BJ (cell line): ENCODE measurements at regions not wholly inside any gene's neighbourhood (a gene's known extent, or its start where the extent isn't known, plus 50 kb on each side); places are given as distances from the start of the nearest gene placed in this dataset.

Experiments used
- CTCF ChIA-PET: fragments of 350-600 bp; formaldehyde crosslinking; extraction: SDS; loops from one replicate; lab custom pipeline; 2021; ENCODE audit warnings: antibody characterized with exemption, inconsistent platforms; lab: Yijun Ruan, JAX
- POLR2A ChIA-PET: fragments of 300-600 bp; sonication (Branson Sonifier 250); formaldehyde crosslinking; extraction: SDS; loops from one replicate; lab custom pipeline; 2021; ENCODE audit warnings: antibody characterized with exemption; lab: Charles Lee
- DNase-seq: peaks from one replicate; pipeline ENCODE4 v3.0.0-alpha.2; 2011; ENCODE audit warnings: low read depth
- H3K27me3 ChIP-seq: 2 replicates; pipeline ENCODE4 v1.6.0; 2011; ENCODE audit warnings: low read length; ENCODE audit not compliant: control insufficient read depth, insufficient read depth
- H3K36me3 ChIP-seq: 2 replicates; pipeline ENCODE4 v1.5.1; 2011; ENCODE audit warnings: low read length; ENCODE audit not compliant: control insufficient read depth, insufficient read depth
- H3K4me3 ChIP-seq: 2 replicates; pipeline ENCODE4 v1.5.1; 2011; ENCODE audit warnings: low read depth, mild to moderate bottlenecking, control low read depth, low read length
- TF ChIP-seq, protein P1 (sequence below): IDR thresholded peaks from 2 replicates; pipeline ENCODE4 v1.5.1; 2011; ENCODE audit warnings: low read depth, mild to moderate bottlenecking, control low read depth, inconsistent platforms, low read length, moderate library complexity; ENCODE audit not compliant: insufficient read depth

DNA sequence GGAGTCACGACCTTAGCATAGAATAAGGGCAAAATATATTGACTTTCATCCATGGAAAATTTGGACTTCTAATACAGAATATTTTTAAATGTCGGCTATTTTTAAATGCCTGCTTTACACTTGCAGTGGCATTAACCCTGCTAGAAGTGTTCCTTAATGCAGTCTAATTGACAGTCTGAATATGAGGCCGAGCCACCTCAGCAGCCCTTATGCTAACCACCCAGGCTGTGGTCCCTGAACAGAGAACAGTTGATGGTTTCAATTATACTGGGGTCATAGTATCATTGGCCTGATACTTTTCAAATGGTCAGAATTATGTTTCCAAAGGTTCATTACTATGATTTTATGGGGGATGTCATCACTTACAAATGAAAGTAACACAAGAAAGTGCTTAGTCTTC is 764.7 kb upstream of the SLITRK1 start:
- POLR2A ChIA-PET = no interaction called here
- CTCF ChIA-PET = no interaction called here
- H3K4me3 ChIP-seq = no peak overlapping the region
- H3K27me3 ChIP-seq = no peaks in the 10 kb centered on the region
- H3K36me3 ChIP-seq = no peaks in the 10 kb centered on the region
- DNase-seq = no peak
- TF ChIP-seq, protein P1, sequence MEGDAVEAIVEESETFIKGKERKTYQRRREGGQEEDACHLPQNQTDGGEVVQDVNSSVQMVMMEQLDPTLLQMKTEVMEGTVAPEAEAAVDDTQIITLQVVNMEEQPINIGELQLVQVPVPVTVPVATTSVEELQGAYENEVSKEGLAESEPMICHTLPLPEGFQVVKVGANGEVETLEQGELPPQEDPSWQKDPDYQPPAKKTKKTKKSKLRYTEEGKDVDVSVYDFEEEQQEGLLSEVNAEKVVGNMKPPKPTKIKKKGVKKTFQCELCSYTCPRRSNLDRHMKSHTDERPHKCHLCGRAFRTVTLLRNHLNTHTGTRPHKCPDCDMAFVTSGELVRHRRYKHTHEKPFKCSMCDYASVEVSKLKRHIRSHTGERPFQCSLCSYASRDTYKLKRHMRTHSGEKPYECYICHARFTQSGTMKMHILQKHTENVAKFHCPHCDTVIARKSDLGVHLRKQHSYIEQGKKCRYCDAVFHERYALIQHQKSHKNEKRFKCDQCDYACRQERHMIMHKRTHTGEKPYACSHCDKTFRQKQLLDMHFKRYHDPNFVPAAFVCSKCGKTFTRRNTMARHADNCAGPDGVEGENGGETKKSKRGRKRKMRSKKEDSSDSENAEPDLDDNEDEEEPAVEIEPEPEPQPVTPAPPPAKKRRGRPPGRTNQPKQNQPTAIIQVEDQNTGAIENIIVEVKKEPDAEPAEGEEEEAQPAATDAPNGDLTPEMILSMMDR = no peak

DNA sequence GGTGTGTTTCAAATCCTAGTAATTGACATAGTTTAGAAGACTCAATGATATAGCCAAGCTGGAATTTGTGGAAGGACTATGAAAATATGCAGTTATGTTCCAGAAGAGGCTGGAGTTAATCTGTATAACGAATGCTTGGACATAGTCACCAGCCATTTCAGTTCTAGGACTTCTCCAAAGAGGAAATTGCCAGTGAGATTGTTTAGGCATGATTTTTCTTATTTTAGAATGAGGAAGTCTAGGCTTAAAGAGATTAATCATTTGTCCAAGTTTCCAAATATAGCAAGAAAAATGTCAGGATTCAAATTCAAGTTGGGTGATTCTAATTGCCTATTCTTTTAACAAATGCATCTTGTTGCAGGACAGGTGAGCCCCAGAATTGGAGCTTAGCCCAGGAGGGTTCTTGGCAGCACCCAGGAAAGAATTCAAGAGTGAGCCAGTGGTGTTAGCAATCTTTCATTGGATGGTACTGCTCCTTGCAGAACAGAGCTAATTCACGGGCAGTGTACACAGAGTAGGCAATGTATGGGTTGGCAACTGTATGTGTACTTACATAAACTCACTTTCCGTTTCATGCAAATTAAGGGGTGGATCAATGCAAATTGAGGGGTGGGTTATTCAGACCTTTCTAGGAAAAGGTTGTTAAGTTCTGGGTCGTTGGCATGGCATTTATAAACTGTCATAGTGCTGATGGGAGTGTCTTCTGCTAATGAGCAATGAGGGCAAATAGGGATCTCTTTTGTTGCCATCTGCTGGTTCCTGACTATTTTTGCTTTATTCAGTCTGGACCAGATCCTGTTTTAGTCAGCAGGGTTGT is 763.1 kb upstream of the SLITRK1 start:
- ChIA-PET CTCF (no interaction called here), POLR2A (no interaction called here)
- H3K27me3 ChIP-seq = no peaks in the 10 kb centered on the region
- no peaks in the 10 kb centered on the region for H3K36me3 ChIP-seq
- H3K4me3 ChIP-seq = no peak overlapping the region
- peak; percentile 68 for DNase-seq
- TF ChIP-seq, protein P1 = no peak

DNA sequence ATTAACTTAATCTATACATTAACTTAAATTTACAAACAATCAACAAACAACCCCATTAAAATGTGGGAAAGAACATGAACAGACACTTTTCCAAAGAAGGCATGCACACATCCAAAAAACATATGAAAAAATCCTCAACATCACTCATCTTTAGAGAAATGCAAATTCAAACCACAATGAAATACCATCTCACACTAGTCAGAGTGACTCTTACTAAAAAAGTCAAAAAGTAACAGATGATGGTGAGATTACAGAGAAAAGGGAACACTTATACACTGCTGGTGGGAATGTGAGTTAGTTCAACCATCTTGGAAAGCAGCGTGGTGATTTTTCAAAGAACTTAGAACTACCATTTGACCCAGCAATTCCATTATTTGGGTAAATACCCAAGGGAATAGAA is 759.2 kb upstream of the SLITRK1 start:
- H3K4me3 ChIP-seq = no peak overlapping the region
- POLR2A ChIA-PET = no interaction called here
- TF ChIP-seq, protein P1 = no peak
- DNase-seq = no peak
- H3K36me3 ChIP-seq = no peaks in the 10 kb centered on the region
- CTCF ChIA-PET = no interaction called here
- H3K27me3 ChIP-seq = no peaks in the 10 kb centered on the region

DNA sequence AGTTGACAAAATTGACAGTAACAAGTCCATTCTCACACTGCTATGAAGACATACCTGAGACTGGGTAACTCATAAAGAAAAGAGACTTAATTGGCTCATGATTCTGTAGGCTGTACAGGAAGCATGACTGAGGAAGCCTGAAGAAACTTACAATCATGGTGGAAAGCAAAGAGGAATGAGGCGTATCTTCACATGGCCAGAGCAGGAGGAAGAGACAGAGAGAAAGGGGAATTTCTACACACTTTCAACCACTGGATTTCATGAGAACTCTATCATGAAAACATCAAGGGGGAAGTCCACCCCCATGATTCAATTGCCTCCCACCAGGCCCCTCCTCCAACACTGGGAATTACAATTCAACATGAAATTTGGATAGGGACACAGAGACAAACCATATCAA is 758.4 kb upstream of the SLITRK1 start:
- no peak for DNase-seq
- H3K36me3 ChIP-seq = no peaks in the 10 kb centered on the region
- H3K4me3 ChIP-seq = no peak overlapping the region
- TF ChIP-seq, protein P1 = no peak
- CTCF ChIA-PET = no interaction called here
- POLR2A ChIA-PET = no interaction called here
- no peaks in the 10 kb centered on the region for H3K27me3 ChIP-seq

DNA sequence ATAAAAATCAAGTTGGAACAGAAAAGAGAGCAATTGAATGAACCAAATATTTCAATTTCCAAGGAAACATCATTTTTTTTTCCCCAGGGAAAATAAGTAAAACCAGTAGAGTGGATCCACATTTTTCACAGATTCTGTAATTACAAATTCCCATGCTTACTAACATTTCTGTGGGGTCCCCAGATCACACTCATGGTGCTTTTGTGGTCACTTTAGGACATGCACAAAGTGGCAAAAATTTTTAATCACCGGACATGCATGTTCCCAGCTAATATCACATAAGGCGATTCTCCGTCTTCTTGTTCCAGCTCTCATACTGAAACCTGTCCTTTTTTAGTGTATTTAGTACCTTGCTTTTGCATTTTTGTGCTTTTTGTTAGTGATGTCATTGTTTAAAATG is 748.2 kb upstream of the SLITRK1 start:
- CTCF ChIA-PET = no interaction called here
- H3K36me3 ChIP-seq = no peaks in the 10 kb centered on the region
- TF ChIP-seq, protein P1 = no peak

More for the DNA sequence above, 748.2 kb upstream of the SLITRK1 start:
- H3K4me3 ChIP-seq = no peak overlapping the region
- H3K27me3 ChIP-seq = no peaks in the 10 kb centered on the region
- no peak for DNase-seq
- POLR2A ChIA-PET = no interaction called here
